ENCODE measurements at regions not wholly inside any gene's neighbourhood (a gene's known extent, or its start where the extent isn't known, plus 50 kb on each side); places are given as distances from the start of the nearest gene placed in this dataset.

- TF ChIP-seq, protein P1, sequence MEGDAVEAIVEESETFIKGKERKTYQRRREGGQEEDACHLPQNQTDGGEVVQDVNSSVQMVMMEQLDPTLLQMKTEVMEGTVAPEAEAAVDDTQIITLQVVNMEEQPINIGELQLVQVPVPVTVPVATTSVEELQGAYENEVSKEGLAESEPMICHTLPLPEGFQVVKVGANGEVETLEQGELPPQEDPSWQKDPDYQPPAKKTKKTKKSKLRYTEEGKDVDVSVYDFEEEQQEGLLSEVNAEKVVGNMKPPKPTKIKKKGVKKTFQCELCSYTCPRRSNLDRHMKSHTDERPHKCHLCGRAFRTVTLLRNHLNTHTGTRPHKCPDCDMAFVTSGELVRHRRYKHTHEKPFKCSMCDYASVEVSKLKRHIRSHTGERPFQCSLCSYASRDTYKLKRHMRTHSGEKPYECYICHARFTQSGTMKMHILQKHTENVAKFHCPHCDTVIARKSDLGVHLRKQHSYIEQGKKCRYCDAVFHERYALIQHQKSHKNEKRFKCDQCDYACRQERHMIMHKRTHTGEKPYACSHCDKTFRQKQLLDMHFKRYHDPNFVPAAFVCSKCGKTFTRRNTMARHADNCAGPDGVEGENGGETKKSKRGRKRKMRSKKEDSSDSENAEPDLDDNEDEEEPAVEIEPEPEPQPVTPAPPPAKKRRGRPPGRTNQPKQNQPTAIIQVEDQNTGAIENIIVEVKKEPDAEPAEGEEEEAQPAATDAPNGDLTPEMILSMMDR (IDR thresholded peaks at IDR 0.05; ENCODE audit: low read length): no peak
- TF ChIP-seq EZH2 (IDR thresholded peaks at IDR 0.05; ENCODE audit: borderline replicate concordance, low read length): no peak
These were observed 186.0 kb downstream of the LEPR start for GRCh38 chr1:65606426-65606825.
